ENCODE measurements at regions not wholly inside any gene's neighbourhood (a gene's known extent, or its start where the extent isn't known, plus 50 kb on each side); places are given as distances from the start of the nearest gene placed in this dataset.

DNA sequence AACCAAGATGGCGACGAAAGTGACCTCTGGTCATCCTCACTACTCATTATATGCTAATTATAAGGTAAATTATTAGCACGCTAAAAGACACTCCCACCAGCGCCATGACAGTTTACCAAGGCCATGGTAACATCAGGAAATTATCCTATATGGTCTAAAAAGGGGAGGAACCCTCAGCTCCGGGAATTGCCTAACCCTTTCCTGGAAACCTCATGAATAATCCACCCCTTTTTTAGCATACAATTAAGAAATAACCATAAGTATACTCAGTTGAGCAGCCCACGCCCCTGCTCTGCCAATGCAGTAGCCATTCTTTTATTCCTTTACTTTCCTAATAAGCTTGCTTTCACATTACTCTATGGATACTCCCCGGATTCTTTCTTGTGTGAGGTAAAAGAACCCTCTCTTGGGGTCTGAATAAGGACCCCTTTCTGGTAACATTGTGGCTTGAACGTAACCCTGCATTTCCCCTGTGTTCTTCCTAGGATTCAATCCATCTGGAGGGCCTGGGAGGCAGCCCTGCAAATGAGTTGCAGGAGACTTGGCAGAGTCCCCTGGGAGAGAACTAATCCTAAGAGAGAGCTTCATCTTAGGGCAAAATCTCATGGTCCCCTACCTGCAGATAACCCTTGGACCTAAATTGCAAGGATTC, 225.6 kb upstream of the JARID2 start:
- TF ChIP-seq POLR2A (IDR thresholded peaks at IDR 0.05; ENCODE audit: low read length) = no peak
- TF ChIP-seq GATA1 (IDR thresholded peaks at IDR 0.05; ENCODE audit: low read depth, low read length) = no peak

Measured in erythroblast (primary cell).